ENCODE measurements at regions not wholly inside any gene's neighbourhood (a gene's known extent, or its start where the extent isn't known, plus 50 kb on each side); places are given as distances from the start of the nearest gene placed in this dataset.

DNA sequence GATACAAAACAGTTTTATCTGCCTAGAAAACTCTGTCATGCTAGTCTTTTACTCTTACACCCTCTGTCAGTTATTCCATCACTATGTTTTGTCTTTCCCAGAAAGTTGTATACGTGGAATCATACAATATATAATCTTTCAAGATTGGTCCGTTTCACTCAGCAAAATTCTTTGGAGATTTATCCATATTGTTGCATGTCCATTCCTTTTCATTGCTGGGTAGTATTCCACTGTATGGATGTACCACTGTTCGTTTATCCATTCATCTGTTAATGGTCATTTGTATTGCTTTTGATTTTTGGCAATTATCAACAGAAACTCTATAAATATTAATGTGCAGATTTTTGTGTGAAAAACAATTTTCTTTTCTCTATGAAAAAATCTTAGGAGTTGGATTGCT, 63.1 kb downstream of the GLUD2 start:
- TF ChIP-seq TCF7L2 (IDR thresholded peaks at IDR 0.05; ENCODE audit: borderline replicate concordance, low read depth, low read length) (no peak), MEIS1 (CRISPR knock-in tag; IDR thresholded peaks at IDR 0.05; ENCODE audit: borderline replicate concordance) (no peak), ZNF677 (tag by site-specific recombination; IDR thresholded peaks at IDR 0.05) (no peak), ZNF530 (tag by site-specific recombination; IDR thresholded peaks at IDR 0.05; ENCODE audit: low read depth) (no peak)
- TF ChIP-seq, protein P1, sequence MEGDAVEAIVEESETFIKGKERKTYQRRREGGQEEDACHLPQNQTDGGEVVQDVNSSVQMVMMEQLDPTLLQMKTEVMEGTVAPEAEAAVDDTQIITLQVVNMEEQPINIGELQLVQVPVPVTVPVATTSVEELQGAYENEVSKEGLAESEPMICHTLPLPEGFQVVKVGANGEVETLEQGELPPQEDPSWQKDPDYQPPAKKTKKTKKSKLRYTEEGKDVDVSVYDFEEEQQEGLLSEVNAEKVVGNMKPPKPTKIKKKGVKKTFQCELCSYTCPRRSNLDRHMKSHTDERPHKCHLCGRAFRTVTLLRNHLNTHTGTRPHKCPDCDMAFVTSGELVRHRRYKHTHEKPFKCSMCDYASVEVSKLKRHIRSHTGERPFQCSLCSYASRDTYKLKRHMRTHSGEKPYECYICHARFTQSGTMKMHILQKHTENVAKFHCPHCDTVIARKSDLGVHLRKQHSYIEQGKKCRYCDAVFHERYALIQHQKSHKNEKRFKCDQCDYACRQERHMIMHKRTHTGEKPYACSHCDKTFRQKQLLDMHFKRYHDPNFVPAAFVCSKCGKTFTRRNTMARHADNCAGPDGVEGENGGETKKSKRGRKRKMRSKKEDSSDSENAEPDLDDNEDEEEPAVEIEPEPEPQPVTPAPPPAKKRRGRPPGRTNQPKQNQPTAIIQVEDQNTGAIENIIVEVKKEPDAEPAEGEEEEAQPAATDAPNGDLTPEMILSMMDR (tag by site-specific recombination; IDR thresholded peaks at IDR 0.05) = no peak
- TF ChIP-seq, protein P2, sequence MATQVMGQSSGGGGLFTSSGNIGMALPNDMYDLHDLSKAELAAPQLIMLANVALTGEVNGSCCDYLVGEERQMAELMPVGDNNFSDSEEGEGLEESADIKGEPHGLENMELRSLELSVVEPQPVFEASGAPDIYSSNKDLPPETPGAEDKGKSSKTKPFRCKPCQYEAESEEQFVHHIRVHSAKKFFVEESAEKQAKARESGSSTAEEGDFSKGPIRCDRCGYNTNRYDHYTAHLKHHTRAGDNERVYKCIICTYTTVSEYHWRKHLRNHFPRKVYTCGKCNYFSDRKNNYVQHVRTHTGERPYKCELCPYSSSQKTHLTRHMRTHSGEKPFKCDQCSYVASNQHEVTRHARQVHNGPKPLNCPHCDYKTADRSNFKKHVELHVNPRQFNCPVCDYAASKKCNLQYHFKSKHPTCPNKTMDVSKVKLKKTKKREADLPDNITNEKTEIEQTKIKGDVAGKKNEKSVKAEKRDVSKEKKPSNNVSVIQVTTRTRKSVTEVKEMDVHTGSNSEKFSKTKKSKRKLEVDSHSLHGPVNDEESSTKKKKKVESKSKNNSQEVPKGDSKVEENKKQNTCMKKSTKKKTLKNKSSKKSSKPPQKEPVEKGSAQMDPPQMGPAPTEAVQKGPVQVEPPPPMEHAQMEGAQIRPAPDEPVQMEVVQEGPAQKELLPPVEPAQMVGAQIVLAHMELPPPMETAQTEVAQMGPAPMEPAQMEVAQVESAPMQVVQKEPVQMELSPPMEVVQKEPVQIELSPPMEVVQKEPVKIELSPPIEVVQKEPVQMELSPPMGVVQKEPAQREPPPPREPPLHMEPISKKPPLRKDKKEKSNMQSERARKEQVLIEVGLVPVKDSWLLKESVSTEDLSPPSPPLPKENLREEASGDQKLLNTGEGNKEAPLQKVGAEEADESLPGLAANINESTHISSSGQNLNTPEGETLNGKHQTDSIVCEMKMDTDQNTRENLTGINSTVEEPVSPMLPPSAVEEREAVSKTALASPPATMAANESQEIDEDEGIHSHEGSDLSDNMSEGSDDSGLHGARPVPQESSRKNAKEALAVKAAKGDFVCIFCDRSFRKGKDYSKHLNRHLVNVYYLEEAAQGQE (tag by site-specific recombination; IDR thresholded peaks at IDR 0.05) = no peak
